BJ (cell line): ENCODE measurements at regions not wholly inside any gene's neighbourhood (a gene's known extent, or its start where the extent isn't known, plus 50 kb on each side); places are given as distances from the start of the nearest gene placed in this dataset.

Experiments
- CTCF ChIA-PET: fragments of 350-600 bp; formaldehyde crosslinking; extraction: SDS; loops from one replicate; lab custom pipeline; 2021; ENCODE audit warnings: antibody characterized with exemption, inconsistent platforms; lab: Yijun Ruan, JAX
- POLR2A ChIA-PET: fragments of 300-600 bp; sonication (Branson Sonifier 250); formaldehyde crosslinking; extraction: SDS; loops from one replicate; lab custom pipeline; 2021; ENCODE audit warnings: antibody characterized with exemption; lab: Charles Lee
- DNase-seq: peaks from one replicate; pipeline ENCODE4 v3.0.0-alpha.2; 2011; ENCODE audit warnings: low read depth
- H3K27me3 ChIP-seq: 2 replicates; pipeline ENCODE4 v1.6.0; 2011; ENCODE audit warnings: low read length; ENCODE audit not compliant: control insufficient read depth, insufficient read depth
- H3K36me3 ChIP-seq: 2 replicates; pipeline ENCODE4 v1.5.1; 2011; ENCODE audit warnings: low read length; ENCODE audit not compliant: control insufficient read depth, insufficient read depth
- H3K4me3 ChIP-seq: 2 replicates; pipeline ENCODE4 v1.5.1; 2011; ENCODE audit warnings: low read depth, mild to moderate bottlenecking, control low read depth, low read length
- TF ChIP-seq, protein P1 (sequence below): IDR thresholded peaks from 2 replicates; pipeline ENCODE4 v1.5.1; 2011; ENCODE audit warnings: low read depth, mild to moderate bottlenecking, control low read depth, inconsistent platforms, low read length, moderate library complexity; ENCODE audit not compliant: insufficient read depth

DNA sequence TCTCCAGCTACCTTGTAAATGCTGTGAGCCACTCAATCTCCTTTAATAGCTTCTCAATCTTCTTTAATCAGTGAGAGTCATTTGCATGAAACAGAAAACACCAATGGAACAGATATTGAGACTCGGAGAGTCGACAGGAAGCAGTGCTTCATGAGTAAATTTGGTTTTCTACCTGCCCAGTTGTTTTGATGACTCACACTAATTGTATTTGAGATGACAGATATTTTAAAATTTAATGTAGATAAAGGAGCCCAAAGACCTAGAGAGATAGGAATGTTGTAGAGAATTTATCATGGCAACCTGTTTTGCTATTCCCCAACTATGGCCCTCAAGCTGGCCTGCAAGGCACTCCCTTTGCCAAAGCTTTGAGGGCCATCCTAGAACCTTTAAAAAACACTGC lies 119.1 kb downstream of the CDC42EP3 start:
- Histone ChIP-seq H3K36me3 (no peaks in the 10 kb centered on the region), H3K4me3 (no peak overlapping the region), H3K27me3 (no peaks in the 10 kb centered on the region)
- ChIA-PET CTCF (interaction anchor here (1.0 to 1.4 kb wide), 2 partner anchors 13 to 23 kb away, joined by 3 to 4 read pairs; no protein-coding TSS in a partner anchor), POLR2A (no interaction called here)
- DNase-seq = no peak
- TF ChIP-seq, protein P1, sequence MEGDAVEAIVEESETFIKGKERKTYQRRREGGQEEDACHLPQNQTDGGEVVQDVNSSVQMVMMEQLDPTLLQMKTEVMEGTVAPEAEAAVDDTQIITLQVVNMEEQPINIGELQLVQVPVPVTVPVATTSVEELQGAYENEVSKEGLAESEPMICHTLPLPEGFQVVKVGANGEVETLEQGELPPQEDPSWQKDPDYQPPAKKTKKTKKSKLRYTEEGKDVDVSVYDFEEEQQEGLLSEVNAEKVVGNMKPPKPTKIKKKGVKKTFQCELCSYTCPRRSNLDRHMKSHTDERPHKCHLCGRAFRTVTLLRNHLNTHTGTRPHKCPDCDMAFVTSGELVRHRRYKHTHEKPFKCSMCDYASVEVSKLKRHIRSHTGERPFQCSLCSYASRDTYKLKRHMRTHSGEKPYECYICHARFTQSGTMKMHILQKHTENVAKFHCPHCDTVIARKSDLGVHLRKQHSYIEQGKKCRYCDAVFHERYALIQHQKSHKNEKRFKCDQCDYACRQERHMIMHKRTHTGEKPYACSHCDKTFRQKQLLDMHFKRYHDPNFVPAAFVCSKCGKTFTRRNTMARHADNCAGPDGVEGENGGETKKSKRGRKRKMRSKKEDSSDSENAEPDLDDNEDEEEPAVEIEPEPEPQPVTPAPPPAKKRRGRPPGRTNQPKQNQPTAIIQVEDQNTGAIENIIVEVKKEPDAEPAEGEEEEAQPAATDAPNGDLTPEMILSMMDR = no peak

DNA sequence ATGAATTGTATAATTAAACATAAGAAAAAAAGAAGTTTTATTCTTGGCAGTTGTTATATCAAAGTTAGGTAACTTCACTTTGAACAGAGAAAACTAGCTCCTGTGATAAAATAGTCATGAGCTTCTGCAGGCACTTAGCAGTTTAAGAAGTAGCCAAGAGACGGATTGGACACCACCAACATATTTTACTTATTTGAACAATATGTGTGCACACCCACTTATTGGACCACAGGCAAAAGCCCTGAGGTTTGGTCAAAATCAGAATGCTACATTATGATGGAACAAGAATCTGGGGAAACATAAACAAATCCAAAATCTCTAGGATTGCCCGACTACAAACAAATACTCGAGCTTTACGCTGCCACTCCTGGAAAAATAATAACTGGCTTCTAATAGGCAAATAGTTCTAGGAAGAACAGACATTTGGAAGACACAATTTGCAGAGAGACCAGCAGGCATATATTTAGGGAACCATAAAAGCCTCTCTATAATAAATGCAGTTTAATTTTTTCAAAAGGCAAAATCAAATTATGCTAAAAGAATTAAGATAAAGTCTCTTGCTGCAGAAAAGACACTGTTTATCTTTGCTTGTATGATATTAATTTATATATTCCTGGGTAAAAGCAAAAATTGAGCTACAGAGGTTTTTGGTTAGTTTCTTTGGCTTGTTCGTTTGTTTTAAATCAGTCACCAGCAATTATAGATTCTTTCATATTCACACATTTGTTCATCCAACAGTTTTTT lies 117.9 kb downstream of the CDC42EP3 start:
- no peak for DNase-seq
- Histone ChIP-seq H3K36me3 (no peaks in the 10 kb centered on the region), H3K4me3 (no peak overlapping the region), H3K27me3 (no peaks in the 10 kb centered on the region)
- ChIA-PET POLR2A (no interaction called here), CTCF (interaction anchor here (0.6 to 1.4 kb wide), 2 partner anchors 24 to 289 kb away, joined by 3 to 4 read pairs; no protein-coding TSS in a partner anchor)
- TF ChIP-seq, protein P1 = no peak

DNA sequence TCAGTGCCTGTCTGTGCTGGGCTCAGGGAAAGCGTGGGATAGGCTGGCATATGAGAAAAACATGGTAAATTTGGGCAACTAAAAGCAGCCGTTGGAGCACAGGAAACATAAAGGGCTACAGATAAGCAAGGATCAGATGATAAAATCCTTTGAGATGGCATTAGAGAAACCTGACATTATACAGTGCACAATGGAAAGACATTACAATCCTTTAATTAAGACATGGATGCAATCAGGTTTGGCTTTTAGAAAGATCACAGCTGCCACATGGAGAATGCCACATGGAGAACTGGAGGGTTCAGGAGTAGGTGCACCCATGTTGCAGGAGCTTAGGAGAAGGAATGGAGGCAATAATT lies 117.3 kb downstream of the CDC42EP3 start:
- Histone ChIP-seq H3K27me3 (no peaks in the 10 kb centered on the region), H3K36me3 (no peaks in the 10 kb centered on the region), H3K4me3 (no peak overlapping the region)
- no peak for DNase-seq
- TF ChIP-seq, protein P1 = no peak
- ChIA-PET CTCF (interaction anchor here (0.6 kb wide), 1 partner anchor 289 kb away, joined by 3 read pairs; no protein-coding TSS in a partner anchor), POLR2A (no interaction called here)

DNA sequence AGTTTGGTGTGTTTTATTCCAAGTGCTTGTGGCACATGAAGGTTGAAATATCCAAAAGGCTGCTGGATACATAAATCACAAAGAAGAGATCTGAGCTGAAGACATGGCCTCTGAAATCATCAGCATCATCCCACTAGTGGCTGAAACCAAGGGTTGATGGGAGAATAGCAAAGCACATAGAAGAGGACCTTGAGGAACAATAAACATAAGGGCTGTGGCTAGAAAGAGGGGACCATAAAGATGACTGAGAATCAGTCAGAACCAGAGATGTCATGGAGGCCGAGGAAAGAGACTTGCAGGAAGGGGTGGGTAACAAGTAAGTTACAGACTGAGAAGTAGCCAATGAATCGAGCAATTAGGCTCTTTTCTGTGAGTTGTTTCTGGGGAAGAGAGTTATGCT lies 116.8 kb downstream of the CDC42EP3 start:
- DNase-seq = no peak
- Histone ChIP-seq H3K4me3 (no peak overlapping the region), H3K36me3 (no peaks in the 10 kb centered on the region), H3K27me3 (no peaks in the 10 kb centered on the region)
- TF ChIP-seq, protein P1 = no peak
- ChIA-PET CTCF (no interaction called here), POLR2A (no interaction called here)

DNA sequence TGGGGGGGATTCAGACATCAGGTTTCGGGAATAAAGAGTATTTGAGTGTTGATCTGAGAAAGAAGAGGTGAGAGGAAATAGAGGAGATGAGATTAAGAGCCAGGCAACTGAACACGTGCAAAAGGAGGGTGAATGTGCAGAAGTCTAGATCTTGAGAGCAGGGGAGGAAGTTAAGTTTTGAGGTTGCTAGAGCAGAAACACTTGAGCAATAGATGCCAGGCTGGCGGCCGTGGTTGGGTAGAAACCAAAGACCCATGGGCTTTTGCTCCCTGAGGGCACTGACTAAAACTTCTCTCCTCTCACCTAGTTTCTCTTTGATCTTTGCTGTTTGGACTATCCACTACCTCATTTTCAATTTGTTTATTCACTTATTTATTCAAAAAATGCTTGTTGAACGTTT lies 116.0 kb downstream of the CDC42EP3 start:
- no peak for DNase-seq
- Histone ChIP-seq H3K27me3 (no peaks in the 10 kb centered on the region), H3K36me3 (no peaks in the 10 kb centered on the region), H3K4me3 (no peak overlapping the region)
- TF ChIP-seq, protein P1 = no peak
- ChIA-PET CTCF (no interaction called here), POLR2A (no interaction called here)
